K562 (cell line): ENCODE measurements at regions not wholly inside any gene's neighbourhood (a gene's known extent, or its start where the extent isn't known, plus 50 kb on each side); places are given as distances from the start of the nearest gene placed in this dataset.

Experiments
- BRCA1 ChIP-seq, 2 experiments: fragments of 450-650 bp in 1 of 2; sonication (generic) in 1 of 2; formaldehyde crosslinking in 1 of 2; IDR thresholded peaks; 2 replicates each; pipeline versions ENCODE4 v1.5.0 to v1.6.1; 2017 to 2020; ENCODE audit warnings: mild to moderate bottlenecking in 1 of 2, missing genetic modification reagents in 1 of 2
- CTCF ChIP-seq, 3 experiments: IDR thresholded peaks in 2 of 3; conservative IDR thresholded peaks in 1 of 3; 2 replicates each; pipeline ENCODE4 v1.5.1; 2011 to 2012; ENCODE audit warnings: low read length in 3 of 3, mild to moderate bottlenecking in 3 of 3, control low read depth in 2 of 3, improper control_type of control experiment in 1 of 3, inconsistent platforms in 1 of 3, low read depth in 1 of 3, mixed read lengths in 1 of 3, moderate library complexity in 1 of 3; ENCODE audit not compliant: insufficient read depth in 2 of 3
- HDAC8 ChIP-seq: fragments of 450-650 bp; IDR thresholded peaks from 2 replicates; pipeline ENCODE4 v1.6.1; 2016; ENCODE audit warnings: mild to moderate bottlenecking, missing genetic modification characterization, moderate library complexity, missing compliant biosample characterization
- HNRNPL ChIP-seq: fragments of 200-400 bp; formaldehyde crosslinking; IDR thresholded peaks from 2 replicates; pipeline ENCODE4 v1.6.1; 2017; ENCODE audit warnings: low read depth, mild to moderate bottlenecking, low read length
- KHSRP ChIP-seq: fragments of 450-650 bp; IDR thresholded peaks from 2 replicates; pipeline ENCODE4 v1.6.1; 2017
- KLF16 ChIP-seq: IDR thresholded peaks from 2 replicates; pipeline ENCODE4 v1.6.1; 2016; ENCODE audit warnings: antibody characterized with exemption
- LARP7 ChIP-seq: fragments of 450-650 bp; IDR thresholded peaks from 2 replicates; pipeline ENCODE4 v1.6.1; 2016
- RAD21 ChIP-seq, 2 experiments: fragments of 250-450 bp in 1 of 2; fragments of 450-650 bp in 1 of 2; sonication (Bioruptor Pico) in 1 of 2; formaldehyde crosslinking in 1 of 2; IDR thresholded peaks in 1 of 2; conservative IDR thresholded peaks in 1 of 2; 2 replicates each; pipeline versions ENCODE4 v1.4.0 to v1.8.0; 2020 to 2022; ENCODE audit warnings: mild to moderate bottlenecking in 2 of 2, moderate library complexity in 1 of 2
- SMC3 ChIP-seq: conservative IDR thresholded peaks from 2 replicates; pipeline ENCODE4 v1.6.1; 2011; ENCODE audit warnings: low read depth, low read length, improper control_type of control experiment; ENCODE audit not compliant: insufficient read depth
- TARDBP ChIP-seq: fragments of 450-650 bp; IDR thresholded peaks from 2 replicates; pipeline ENCODE4 v1.6.1; 2016
- ZBTB43 ChIP-seq: sonication (generic); formaldehyde crosslinking; IDR thresholded peaks from 2 replicates; pipeline ENCODE4 v1.8.0; 2023; ENCODE audit warnings: mild to moderate bottlenecking, missing genetic modification reagents
- ZNF12 ChIP-seq: sonication (generic); formaldehyde crosslinking; IDR thresholded peaks from 2 replicates; pipeline ENCODE4 v1.4.0; 2020; ENCODE audit warnings: mild to moderate bottlenecking, missing genetic modification reagents

- TF ChIP-seq HNRNPL (no peak), KLF16 (no peak), TARDBP (no peak), BRCA1 (IDR thresholded peaks at IDR 0.05) (no peak), BRCA1 (CRISPR knock-in tag; IDR thresholded peaks at IDR 0.05) (no peak), ZNF12 (CRISPR knock-in tag) (no peak), CTCF (IDR thresholded peaks at IDR 0.05 in 2 of 3, conservative IDR thresholded peaks at IDR 0.05 in 1 of 3; ENCODE audit: insufficient read depth in 2 of 3, low read depth in 1 of 3, low read length in 3 of 3) (no peak), SMC3 (no peak), ZBTB43 (CRISPR knock-in tag) (no peak), RAD21 (CRISPR knock-in tag; conservative IDR thresholded peaks at IDR 0.05 in 1 of 2, IDR thresholded peaks at IDR 0.05 in 1 of 2) (no peak), HDAC8 (tag) (no peak), KHSRP (no peak), LARP7 (no peak)
These were observed 127.5 kb upstream of the MEF2C start for GRCh38 chr5:89010512-89010911.
